Thoracic aorta (tissue), 2 donors: ENCODE measurements at regions not wholly inside any gene's neighbourhood (a gene's known extent, or its start where the extent isn't known, plus 50 kb on each side); places are given as distances from the start of the nearest gene placed in this dataset.

ENCODE experiments used
- ATAC-seq: fragments of 150-250 bp; one replicate; pipeline ENCODE4 v1.8.0; 2017; ENCODE audit warnings: low read depth; ENCODE audit not compliant: insufficient number of reproducible peaks, low FRiP score
- DNase-seq: peaks from one replicate; pipeline ENCODE4 v3.0.0-alpha.2; 2020; ENCODE audit warnings: low spot score
- H3K27ac ChIP-seq, 2 donors: fragments of 200-600 bp; sonication (generic); 1 replicate in 1 of 2; 2 replicates in 1 of 2; pipeline ENCODE4 v1.5.1; 2016; ENCODE audit warnings: mild to moderate bottlenecking in 2 of 2, moderate library complexity in 2 of 2
- H3K27me3 ChIP-seq: fragments of 200-600 bp; sonication (generic); replicated peaks from 2 replicates; pipeline ENCODE4 v1.6.0; 2016; ENCODE audit warnings: mild to moderate bottlenecking; ENCODE audit not compliant: insufficient read depth
- H3K36me3 ChIP-seq: fragments of 200-600 bp; sonication (generic); one replicate; pipeline ENCODE4 v1.5.1; 2016
- H3K4me1 ChIP-seq, 2 donors: fragments of 200-600 bp; sonication (generic); 1 replicate in 1 of 2; 2 replicates in 1 of 2; pipeline versions ENCODE4 v1.5.1 to v1.6.0; 2016; ENCODE audit warnings: low read depth in 2 of 2, mild to moderate bottlenecking in 1 of 2; ENCODE audit not compliant: control insufficient read depth in 1 of 2
- H3K4me3 ChIP-seq: fragments of 200-600 bp; sonication (generic); 2 replicates; pipeline ENCODE4 v1.5.1; 2016; ENCODE audit warnings: mild to moderate bottlenecking
- H3K9me3 ChIP-seq: fragments of 200-600 bp; sonication (generic); 2 replicates; pipeline ENCODE4 v1.5.1; 2016
- TF ChIP-seq, protein P1 (sequence below): fragments of 200-600 bp; sonication (generic); IDR thresholded peaks from one replicate; pipeline ENCODE4 v1.5.1; 2019; ENCODE audit warnings: antibody characterized with exemption

DNA sequence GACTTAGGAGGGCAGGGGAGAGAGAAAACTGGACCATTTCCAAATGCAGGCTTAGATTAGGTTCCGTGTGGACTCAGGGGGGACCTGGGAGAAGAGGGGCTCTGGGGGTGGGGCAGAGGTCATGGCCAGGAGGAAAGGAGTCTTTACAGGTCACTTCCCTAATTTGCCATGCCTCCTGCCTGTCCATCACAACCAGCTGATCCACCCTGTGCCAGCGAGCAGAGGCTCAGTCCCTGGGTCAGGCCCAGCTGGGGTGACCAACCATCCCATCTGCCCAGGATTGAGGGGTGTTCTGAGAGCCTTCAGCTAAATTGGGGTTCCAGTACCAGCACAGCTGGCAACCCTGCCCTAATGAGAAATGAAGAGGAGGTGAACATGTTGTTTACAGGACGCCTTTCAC lies 84.6 kb upstream of the CACUL1 start:
- no peaks in the 10 kb centered on the region for H3K27me3 ChIP-seq
- H3K9me3 ChIP-seq, result no peaks in the 10 kb centered on the region
- DNase-seq (no peak), ATAC-seq (no peak)
- no peaks in the 10 kb centered on the region for H3K36me3 ChIP-seq
- no peaks in the 10 kb centered on the region for H3K4me1 ChIP-seq
- no peak overlapping the region for H3K4me3 ChIP-seq
- TF ChIP-seq, protein P1, sequence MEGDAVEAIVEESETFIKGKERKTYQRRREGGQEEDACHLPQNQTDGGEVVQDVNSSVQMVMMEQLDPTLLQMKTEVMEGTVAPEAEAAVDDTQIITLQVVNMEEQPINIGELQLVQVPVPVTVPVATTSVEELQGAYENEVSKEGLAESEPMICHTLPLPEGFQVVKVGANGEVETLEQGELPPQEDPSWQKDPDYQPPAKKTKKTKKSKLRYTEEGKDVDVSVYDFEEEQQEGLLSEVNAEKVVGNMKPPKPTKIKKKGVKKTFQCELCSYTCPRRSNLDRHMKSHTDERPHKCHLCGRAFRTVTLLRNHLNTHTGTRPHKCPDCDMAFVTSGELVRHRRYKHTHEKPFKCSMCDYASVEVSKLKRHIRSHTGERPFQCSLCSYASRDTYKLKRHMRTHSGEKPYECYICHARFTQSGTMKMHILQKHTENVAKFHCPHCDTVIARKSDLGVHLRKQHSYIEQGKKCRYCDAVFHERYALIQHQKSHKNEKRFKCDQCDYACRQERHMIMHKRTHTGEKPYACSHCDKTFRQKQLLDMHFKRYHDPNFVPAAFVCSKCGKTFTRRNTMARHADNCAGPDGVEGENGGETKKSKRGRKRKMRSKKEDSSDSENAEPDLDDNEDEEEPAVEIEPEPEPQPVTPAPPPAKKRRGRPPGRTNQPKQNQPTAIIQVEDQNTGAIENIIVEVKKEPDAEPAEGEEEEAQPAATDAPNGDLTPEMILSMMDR, result no peak
- no peak overlapping the region for H3K27ac ChIP-seq

GRCh38 chr10:118840071-118840775 lies 85.5 kb upstream of the CACUL1 start:
- TF ChIP-seq, protein P1, result no peak
- Histone ChIP-seq H3K27me3 (no peaks in the 10 kb centered on the region), H3K36me3 (no peaks in the 10 kb centered on the region), H3K9me3 (no peaks in the 10 kb centered on the region), H3K4me1 (no peaks in the 10 kb centered on the region), H3K27ac (no peak overlapping the region), H3K4me3 (no peak overlapping the region)
- ATAC-seq (no peak), DNase-seq (no peak)

GRCh38 chr10:118840776-118841468 lies 86.2 kb upstream of the CACUL1 start:
- ATAC-seq, result no peak
- no peaks in the 10 kb centered on the region for H3K4me1 ChIP-seq
- H3K9me3 ChIP-seq, result no peaks in the 10 kb centered on the region
- H3K27ac ChIP-seq, result no peak overlapping the region
- no peaks in the 10 kb centered on the region for H3K27me3 ChIP-seq
- DNase-seq, result no peak
- no peaks in the 10 kb centered on the region for H3K36me3 ChIP-seq
- TF ChIP-seq, protein P1, result no peak
- H3K4me3 ChIP-seq, result no peak overlapping the region

- Histone ChIP-seq H3K27ac (no peak overlapping the region), H3K36me3 (no peaks in the 10 kb centered on the region), H3K9me3 (no peaks in the 10 kb centered on the region), H3K4me3 (no peak overlapping the region), H3K4me1 (no peaks in the 10 kb centered on the region), H3K27me3 (no peaks in the 10 kb centered on the region)
- no peak for DNase-seq
- TF ChIP-seq, protein P1, result no peak
- no peak for ATAC-seq
Measured at GRCh38 chr10:118841881-118842605, 87.3 kb upstream of the CACUL1 start.
